Esophagus squamous epithelium (tissue), 5 donors: ENCODE measurements at regions not wholly inside any gene's neighbourhood (a gene's known extent, or its start where the extent isn't known, plus 50 kb on each side); places are given as distances from the start of the nearest gene placed in this dataset.

ENCODE experiments used
- DNase-seq: peaks from one replicate; lab custom pipeline; 2025; lab: John Stamatoyannopoulos, UW
- H3K27ac ChIP-seq, 4 donors: fragments of 200-600 bp; sonication (generic); one replicate each; pipeline ENCODE4 v1.5.1; 2016 to 2019; ENCODE audit warnings: mild to moderate bottlenecking in 1 of 4
- H3K27me3 ChIP-seq, 4 donors: fragments of 200-600 bp; sonication (generic); 1 replicate in 3 of 4; 2 replicates in 1 of 4; pipeline versions ENCODE4 v1.5.1 to v1.6.0; 2017 to 2021; ENCODE audit warnings: antibody characterized with exemption in 1 of 4
- H3K36me3 ChIP-seq, 3 donors: fragments of 200-600 bp; sonication (generic); one replicate each; pipeline ENCODE4 v1.5.1; 2016 to 2019
- H3K4me1 ChIP-seq, 3 donors: fragments of 200-600 bp; sonication (generic); one replicate each; pipeline ENCODE4 v1.5.1; 2017 to 2019
- H3K4me3 ChIP-seq, 4 donors: fragments of 200-600 bp; sonication (generic); 1 replicate in 3 of 4; 2 replicates in 1 of 4; pipeline ENCODE4 v1.5.1; 2016 to 2019; ENCODE audit warnings: mild to moderate bottlenecking in 2 of 4, moderate library complexity in 1 of 4
- H3K9me3 ChIP-seq, 3 donors: fragments of 200-600 bp; sonication (generic); one replicate each; pipeline ENCODE4 v1.5.1; 2016 to 2019
- CTCF ChIP-seq, 6 experiments: fragments of 450-650 bp in 4 of 6; fragments of 200-600 bp in 2 of 6; sonication (generic) in 2 of 6; IDR thresholded peaks; one replicate each; pipeline ENCODE4 v1.5.1; 2016 to 2019; ENCODE audit warnings: antibody characterized with exemption in 6 of 6, mild to moderate bottlenecking in 4 of 6, moderate library complexity in 4 of 6
- POLR2A ChIP-seq, 4 donors: fragments of 450-650 bp; IDR thresholded peaks; one replicate each; pipeline ENCODE4 v1.6.1; 2017; ENCODE audit warnings: antibody characterized with exemption in 4 of 4, mild to moderate bottlenecking in 4 of 4, moderate library complexity in 3 of 4
- WGBS, 2 donors: methylation state at CpG; one replicate each; pipeline ENCODE4 v1.1.5; 2018; 5-methylcytosine and 5-hydroxymethylcytosine counted together
- intact Hi-C: fragments of 100-400 bp; cut with DNase I; formaldehyde crosslinking; loops from one replicate; pipeline ENCODE4 v1.15.0; 2022
- donor health status: DM: yes; HTN: yes; CAD: no.

- H3K4me3 ChIP-seq, result no peak overlapping the region
- no peak overlapping the region for H3K27ac ChIP-seq
- TF ChIP-seq POLR2A (IDR thresholded peaks at IDR 0.05) (no peak), CTCF (IDR thresholded peaks at IDR 0.05) (no peak)
- H3K4me1 ChIP-seq, result no peaks in the 10 kb centered on the region
- no peaks in the 10 kb centered on the region for H3K36me3 ChIP-seq
- no peaks in the 10 kb centered on the region for H3K9me3 ChIP-seq
- no peak for DNase-seq
- intact Hi-C loops, result no loop called here
- no CpG with 5 or more reads among the region's 1 CpG for WGBS, 2 donors
- H3K27me3 ChIP-seq, result peaks cover 0 to 85% (median 1%) of the 10 kb centered on the region in 4 donors
Observed at GRCh38 chr9:135196474-135196873, 109.0 kb downstream of the OLFM1 start.

- TF ChIP-seq CTCF (IDR thresholded peaks at IDR 0.05), result no peak
- TF ChIP-seq POLR2A (IDR thresholded peaks at IDR 0.05), result no peak
- peaks cover 0 to 68% (median 1%) of the 10 kb centered on the region in 4 donors for H3K27me3 ChIP-seq
- intact Hi-C loops, result no loop called here
- no peak overlapping the region for H3K27ac ChIP-seq
- H3K36me3 ChIP-seq, result no peaks in the 10 kb centered on the region
- no peaks in the 10 kb centered on the region for H3K9me3 ChIP-seq
- WGBS, 2 donors, result 53 to 54% methylated on average over 6 to 10 of the region's 15 CpGs
- no peaks in the 10 kb centered on the region for H3K4me1 ChIP-seq
- no peak overlapping the region for H3K4me3 ChIP-seq
- DNase-seq, result no peak
Observed at GRCh38 chr9:135198144-135198543, 110.7 kb downstream of the OLFM1 start.

GRCh38 chr9:135198586-135199285, 111.3 kb downstream of the OLFM1 start:
- H3K27ac ChIP-seq, result no peak overlapping the region
- no peak for DNase-seq
- H3K4me1 ChIP-seq, result no peaks in the 10 kb centered on the region
- peaks cover 0 to 62% (median 1%) of the 10 kb centered on the region in 4 donors for H3K27me3 ChIP-seq
- no peak overlapping the region for H3K4me3 ChIP-seq
- TF ChIP-seq POLR2A (IDR thresholded peaks at IDR 0.05) (no peak), CTCF (IDR thresholded peaks at IDR 0.05) (no peak)
- 31 to 36% methylated on average over 13 of the region's 16 CpGs for WGBS, 2 donors
- intact Hi-C loops, result no loop called here
- H3K36me3 ChIP-seq, result no peaks in the 10 kb centered on the region
- H3K9me3 ChIP-seq, result no peaks in the 10 kb centered on the region

- Histone ChIP-seq H3K27ac (no peak overlapping the region), H3K27me3 (peaks cover 0 to 54% (median 1%) of the 10 kb centered on the region in 4 donors), H3K4me3 (no peak overlapping the region), H3K4me1 (no peaks in the 10 kb centered on the region), H3K36me3 (no peaks in the 10 kb centered on the region), H3K9me3 (no peaks in the 10 kb centered on the region)
- DNase-seq, result no peak
- TF ChIP-seq CTCF (IDR thresholded peaks at IDR 0.05) (no peak), POLR2A (IDR thresholded peaks at IDR 0.05) (no peak)
- 70 to 87% methylated on average over 3 to 5 of the region's 5 CpGs for WGBS, 2 donors
- intact Hi-C loops, result no loop called here
Observed at GRCh38 chr9:135199489-135199888, 112.0 kb downstream of the OLFM1 start.

GRCh38 chr9:135201711-135202110, 114.2 kb downstream of the OLFM1 start:
- Histone ChIP-seq H3K4me1 (no peaks in the 10 kb centered on the region), H3K36me3 (no peaks in the 10 kb centered on the region), H3K9me3 (no peaks in the 10 kb centered on the region), H3K27ac (no peak overlapping the region), H3K4me3 (no peak overlapping the region), H3K27me3 (peaks cover 0 to 39% (median 0%) of the 10 kb centered on the region in 4 donors)
- WGBS, 2 donors, result 82 to 93% methylated on average over 7 to 9 of the region's 9 CpGs
- TF ChIP-seq POLR2A (IDR thresholded peaks at IDR 0.05), result no peak
- no peak for TF ChIP-seq CTCF (IDR thresholded peaks at IDR 0.05)
- no peak for DNase-seq
- intact Hi-C loops, result no loop called here
